MM.1S (cell line): ENCODE measurements at regions not wholly inside any gene's neighbourhood (a gene's known extent, or its start where the extent isn't known, plus 50 kb on each side); places are given as distances from the start of the nearest gene placed in this dataset.

Experiments
- DNase-seq: peaks from one replicate; pipeline ENCODE4 v3.0.0-alpha.2; 2015
- H2AFZ ChIP-seq: fragments of 300-600 bp; sonication (generic); 2 replicates; pipeline ENCODE4 v1.6.0; 2016; ENCODE audit warnings: antibody characterized with exemption, low read length
- H3F3A ChIP-seq: fragments of 300-600 bp; sonication (generic); 2 replicates; pipeline ENCODE4 v1.6.1; 2016; ENCODE audit warnings: mild to moderate bottlenecking, antibody characterized with exemption, low read length, moderate library complexity, mixed read lengths; ENCODE audit not compliant: insufficient read depth
- H3K27ac ChIP-seq: fragments of 300-600 bp; sonication (generic); 2 replicates; pipeline ENCODE4 v1.5.1; 2016; ENCODE audit warnings: mild to moderate bottlenecking, low read length
- H3K27me3 ChIP-seq: fragments of 300-600 bp; sonication (generic); replicated peaks from 2 replicates; pipeline ENCODE4 v1.6.0; 2016; ENCODE audit warnings: low read length; ENCODE audit not compliant: insufficient read depth
- H3K36me3 ChIP-seq: fragments of 300-600 bp; sonication (generic); replicated peaks from 2 replicates; pipeline ENCODE4 v1.6.1; 2016; ENCODE audit warnings: mild to moderate bottlenecking, low read length, mixed read lengths; ENCODE audit not compliant: insufficient read depth
- H3K4me1 ChIP-seq: fragments of 300-600 bp; sonication (generic); 2 replicates; pipeline ENCODE4 v1.6.1; 2016; ENCODE audit warnings: low read length, mixed read lengths
- H3K4me2 ChIP-seq: fragments of 300-600 bp; sonication (generic); 2 replicates; pipeline ENCODE4 v1.6.0; 2016; ENCODE audit warnings: low read depth, low read length
- H3K4me3 ChIP-seq: fragments of 300-600 bp; sonication (generic); 2 replicates; pipeline ENCODE4 v1.5.1; 2016; ENCODE audit warnings: low read length, mixed read lengths
- H3K79me2 ChIP-seq: fragments of 300-600 bp; sonication (generic); 2 replicates; pipeline ENCODE4 v1.6.1; 2016; ENCODE audit warnings: mixed run types, low read length, mixed read lengths
- H3K9ac ChIP-seq: fragments of 300-600 bp; sonication (generic); 2 replicates; pipeline ENCODE4 v1.6.1; 2016; ENCODE audit warnings: low read length, mixed read lengths
- H3K9me2 ChIP-seq: fragments of 300-600 bp; sonication (generic); replicated peaks from 2 replicates; pipeline ENCODE4 v1.6.1; 2016; ENCODE audit warnings: mild to moderate bottlenecking, low read length, mixed read lengths; ENCODE audit not compliant: insufficient read depth
- H3K9me3 ChIP-seq: fragments of 300-600 bp; sonication (generic); replicated peaks from 2 replicates; pipeline ENCODE4 v1.6.1; 2016; ENCODE audit warnings: mild to moderate bottlenecking, low read length, mixed read lengths; ENCODE audit not compliant: insufficient read depth
- H4K20me1 ChIP-seq: fragments of 300-600 bp; sonication (generic); 2 replicates; pipeline ENCODE4 v1.6.1; 2016; ENCODE audit warnings: mild to moderate bottlenecking, low read length, moderate library complexity, mixed read lengths; ENCODE audit not compliant: insufficient read depth
- CTCF ChIP-seq: fragments of 300-600 bp; sonication (generic); IDR thresholded peaks from 2 replicates; pipeline ENCODE4 v1.5.1; 2016; ENCODE audit warnings: antibody characterized with exemption, low read length, mixed read lengths
- EZH2 ChIP-seq: fragments of 300-600 bp; sonication (generic); optimal IDR thresholded peaks from 2 replicates; pipeline ENCODE3; 2017; ENCODE audit warnings: low read depth, mild to moderate bottlenecking, antibody characterized with exemption, low read length, mixed read lengths
- EZH2phosphoT487 ChIP-seq: fragments of 300-600 bp; sonication (generic); IDR thresholded peaks from 2 replicates; pipeline ENCODE4 v1.6.1; 2018; ENCODE audit warnings: antibody characterized with exemption, low read length

- Histone ChIP-seq H3K27me3 (no peaks in the 10 kb centered on the region), H3K4me3 (no peak overlapping the region), H3F3A (no peaks in the 10 kb centered on the region), H3K9me3 (no peaks in the 10 kb centered on the region), H3K9me2 (no peaks in the 10 kb centered on the region), H4K20me1 (no peaks in the 10 kb centered on the region), H2AFZ (no peak overlapping the region), H3K79me2 (no peaks in the 10 kb centered on the region), H3K4me1 (no peaks in the 10 kb centered on the region), H3K9ac (no peak overlapping the region), H3K4me2 (no peak overlapping the region), H3K36me3 (no peaks in the 10 kb centered on the region), H3K27ac (no peak overlapping the region)
- no peak for TF ChIP-seq EZH2phosphoT487
- no peak for DNase-seq
Measured at GRCh38 chr2:30351116-30351515, 95.9 kb upstream of the LCLAT1 start.

GRCh38 chr2:30351949-30352348, 95.1 kb upstream of the LCLAT1 start:
- no peak for DNase-seq
- H4K20me1 ChIP-seq, result no peaks in the 10 kb centered on the region
- no peak for TF ChIP-seq CTCF
- no peak for TF ChIP-seq EZH2
- TF ChIP-seq EZH2phosphoT487, result no peak

GRCh38 chr2:30354150-30354549, 92.9 kb upstream of the LCLAT1 start:
- Histone ChIP-seq H3F3A (no peaks in the 10 kb centered on the region), H3K36me3 (no peaks in the 10 kb centered on the region), H4K20me1 (no peaks in the 10 kb centered on the region), H3K4me1 (no peaks in the 10 kb centered on the region), H3K4me2 (no peak overlapping the region), H3K4me3 (no peak overlapping the region), H2AFZ (no peak overlapping the region), H3K9me2 (no peaks in the 10 kb centered on the region), H3K79me2 (no peaks in the 10 kb centered on the region), H3K27ac (no peak overlapping the region), H3K9ac (no peak overlapping the region), H3K9me3 (no peaks in the 10 kb centered on the region), H3K27me3 (no peaks in the 10 kb centered on the region)
- no peak for TF ChIP-seq EZH2phosphoT487
- DNase-seq, result no peak

More at GRCh38 chr2:30351949-30352348, 95.1 kb upstream of the LCLAT1 start:
- no peaks in the 10 kb centered on the region for H3K9me3 ChIP-seq
- H3K4me3 ChIP-seq, result no peak overlapping the region
- no peaks in the 10 kb centered on the region for H3K79me2 ChIP-seq
- H3K27me3 ChIP-seq, result no peaks in the 10 kb centered on the region
- H2AFZ ChIP-seq, result no peak overlapping the region
- no peaks in the 10 kb centered on the region for H3F3A ChIP-seq
- H3K36me3 ChIP-seq, result no peaks in the 10 kb centered on the region
- no peaks in the 10 kb centered on the region for H3K9me2 ChIP-seq
- H3K27ac ChIP-seq, result no peak overlapping the region
- H3K4me1 ChIP-seq, result no peaks in the 10 kb centered on the region
- no peak overlapping the region for H3K9ac ChIP-seq
- no peak overlapping the region for H3K4me2 ChIP-seq

- no peaks in the 10 kb centered on the region for H3K9me3 ChIP-seq
- H2AFZ ChIP-seq, result no peak overlapping the region
- no peaks in the 10 kb centered on the region for H3K36me3 ChIP-seq
- no peaks in the 10 kb centered on the region for H3K9me2 ChIP-seq
- no peak overlapping the region for H3K4me3 ChIP-seq
- no peak overlapping the region for H3K4me2 ChIP-seq
- no peak for DNase-seq
- no peaks in the 10 kb centered on the region for H4K20me1 ChIP-seq
- TF ChIP-seq EZH2 (no peak), CTCF (no peak), EZH2phosphoT487 (no peak)
- no peaks in the 10 kb centered on the region for H3F3A ChIP-seq
- no peaks in the 10 kb centered on the region for H3K27me3 ChIP-seq
- no peak overlapping the region for H3K9ac ChIP-seq
- no peaks in the 10 kb centered on the region for H3K79me2 ChIP-seq
- no peak overlapping the region for H3K27ac ChIP-seq
- H3K4me1 ChIP-seq, result no peaks in the 10 kb centered on the region
Measured at GRCh38 chr2:30354621-30355020, 92.4 kb upstream of the LCLAT1 start.
